B cell (primary cell): ENCODE measurements at regions not wholly inside any gene's neighbourhood (a gene's known extent, or its start where the extent isn't known, plus 50 kb on each side); places are given as distances from the start of the nearest gene placed in this dataset.

Source experiments
- ATAC-seq: fragments of 200-7000 bp; cut with Tn5 transposase; one replicate; pipeline ENCODE4 v1.10.0; 2021; ENCODE audit warnings: low read depth, mild to moderate bottlenecking, moderate number of reproducible peaks, moderate library complexity
- CTCF ChIA-PET: fragments of 350-600 bp; sonication (Branson Sonifier 250); formaldehyde crosslinking; loops from one replicate; lab custom pipeline; 2021; ENCODE audit warnings: antibody characterized with exemption, inconsistent platforms; lab: Charles Lee
- POLR2A ChIA-PET: fragments of 350-600 bp; sonication (Branson Sonifier 250); formaldehyde crosslinking; loops from one replicate; lab custom pipeline; 2021; ENCODE audit warnings: antibody characterized with exemption; lab: Charles Lee
- DNase-seq: peaks from one replicate; pipeline ENCODE4 v3.0.0; 2013
- H2AFZ ChIP-seq: 2 replicates; pipeline ENCODE4 v1.6.1; 2012; ENCODE audit warnings: mild to moderate bottlenecking, low read depth, low read length; ENCODE audit not compliant: insufficient read depth, poor library complexity, severe bottlenecking
- H3K27ac ChIP-seq, 2 donors: 1 replicate in 1 of 2; 2 replicates in 1 of 2; pipeline ENCODE4 v1.5.1; 2012 to 2013; ENCODE audit warnings: low read length in 2 of 2, mild to moderate bottlenecking in 2 of 2, moderate library complexity in 1 of 2
- H3K27me3 ChIP-seq, 4 experiments: fragments of 200-600 bp in 1 of 4; sonication (generic) in 1 of 4; replicated peaks in 1 of 4; 1 replicate in 2 of 4; 2 replicates in 2 of 4; pipeline versions ENCODE4 v1.6.1 to v1.7.0; 2013 to 2016; ENCODE audit warnings: low read length in 3 of 4, mild to moderate bottlenecking in 2 of 4, mixed read lengths in 1 of 4, moderate library complexity in 1 of 4; ENCODE audit not compliant: insufficient read depth in 4 of 4, control insufficient read depth in 3 of 4; ENCODE audit errors: control extremely low read depth in 1 of 4
- H3K36me3 ChIP-seq, 2 experiments: replicated peaks in 1 of 2; 1 replicate in 1 of 2; 2 replicates in 1 of 2; pipeline versions ENCODE4 v1.6.1 to v1.7.1; 2013; ENCODE audit warnings: low read length in 1 of 2; ENCODE audit not compliant: insufficient read depth in 2 of 2, control insufficient read depth in 1 of 2; ENCODE audit errors: control extremely low read depth in 1 of 2, extremely low read depth in 1 of 2
- H3K4me1 ChIP-seq, 2 donors: fragments of 200-600 bp in 1 of 2; sonication (generic) in 1 of 2; 1 replicate in 1 of 2; 2 replicates in 1 of 2; pipeline versions ENCODE4 v1.5.1 to v1.6.1; 2013 to 2017; ENCODE audit warnings: low read length in 2 of 2; ENCODE audit not compliant: control insufficient read depth in 2 of 2, insufficient read depth in 2 of 2
- H3K4me2 ChIP-seq: replicated peaks from 2 replicates; pipeline ENCODE3; 2012; ENCODE audit warnings: mild to moderate bottlenecking, low read depth, low read length; ENCODE audit not compliant: poor library complexity, severe bottlenecking
- H3K4me3 ChIP-seq, 5 experiments: fragments of 200-600 bp in 1 of 5; sonication (generic) in 1 of 5; 1 replicate in 3 of 5; 2 replicates in 2 of 5; pipeline versions ENCODE4 v1.5.1 to v1.7.0; 2011 to 2016; ENCODE audit warnings: low read length in 4 of 5, mild to moderate bottlenecking in 4 of 5, low read depth in 2 of 5, control low read depth in 1 of 5, moderate library complexity in 1 of 5; ENCODE audit not compliant: insufficient read depth in 1 of 5; ENCODE audit errors: control extremely low read depth in 1 of 5, extremely low read depth in 1 of 5
- H3K79me2 ChIP-seq: fragments of 200-600 bp; sonication (generic); one replicate; pipeline ENCODE4 v1.6.0; 2016; ENCODE audit warnings: low read length; ENCODE audit not compliant: control insufficient read depth, insufficient read depth
- H3K9ac ChIP-seq: fragments of 200-600 bp; sonication (generic); 2 replicates; pipeline ENCODE4 v1.6.1; 2017; ENCODE audit warnings: mild to moderate bottlenecking, low read length, moderate library complexity
- H3K9me3 ChIP-seq, 3 donors: one replicate each; pipeline versions ENCODE4 v1.6.1 to v1.7.1; 2013; ENCODE audit warnings: low read length in 2 of 3; ENCODE audit not compliant: control insufficient read depth in 2 of 3, insufficient read depth in 1 of 3; ENCODE audit errors: control extremely low read depth in 1 of 3
- H4K20me1 ChIP-seq: 2 replicates; pipeline ENCODE4 v1.6.0; 2012; ENCODE audit warnings: mild to moderate bottlenecking, low read length; ENCODE audit not compliant: insufficient read depth, control insufficient read depth, poor library complexity, severe bottlenecking
- H3K27ac Mint-ChIP-seq: one replicate; pipeline ENCODE4 v1.8.0; 2021; ENCODE audit warnings: mixed read lengths
- H3K27me3 Mint-ChIP-seq: one replicate; pipeline ENCODE4 v1.8.0; 2021; ENCODE audit warnings: mixed read lengths
- H3K4me1 Mint-ChIP-seq: one replicate; pipeline ENCODE4 v1.8.0; 2021; ENCODE audit warnings: mixed read lengths
- H3K4me3 Mint-ChIP-seq: one replicate; pipeline ENCODE4 v1.8.0; 2021; ENCODE audit warnings: mixed read lengths
- H3K9me3 Mint-ChIP-seq: one replicate; pipeline ENCODE4 v1.8.0; 2022; ENCODE audit warnings: mixed read lengths; ENCODE audit not compliant: insufficient read depth
- CTCF ChIP-seq: fragments of 200-600 bp; IDR thresholded peaks from one replicate; pipeline ENCODE4 v1.8.0; 2022; ENCODE audit warnings: antibody characterized with exemption, mild to moderate bottlenecking
- EZH2 ChIP-seq: IDR thresholded peaks from 2 replicates; pipeline ENCODE4 v1.6.1; 2012; ENCODE audit warnings: borderline replicate concordance, low read depth, mild to moderate bottlenecking, moderate library complexity, low read length; ENCODE audit not compliant: insufficient read depth, poor library complexity, severe bottlenecking
- WGBS: methylation state at CpG from one replicate; pipeline ENCODE4 v1.1.5; 2013; ENCODE audit warnings: missing lambda C conversion rate; ENCODE audit not compliant: insufficient coverage; 5-methylcytosine and 5-hydroxymethylcytosine counted together
- intact Hi-C: fragments of 100-400 bp; cut with micrococcal nuclease; formaldehyde crosslinking; loops from one replicate; pipeline ENCODE4 v1.10.0; 2022

GRCh38 chr5:101989659-101990058 lies 306.4 kb downstream of the SLCO4C1 start:
- ChIA-PET POLR2A (no interaction called here), CTCF (no interaction called here)
- Histone ChIP-seq H3K27ac (no peak overlapping the region), H2AFZ (no peak overlapping the region), H3K79me2 (no peaks in the 10 kb centered on the region), H3K9ac (no peak overlapping the region), H3K4me1 (no peaks in the 10 kb centered on the region), H3K4me3 (no peak overlapping the region), H3K4me2 (no peak overlapping the region), H3K36me3 (no peaks in the 10 kb centered on the region), H4K20me1 (no peaks in the 10 kb centered on the region), H3K27me3 (no peaks in the 10 kb centered on the region), H3K9me3 (no peaks in the 10 kb centered on the region)
- no peak for TF ChIP-seq EZH2
- no peak for TF ChIP-seq CTCF
- intact Hi-C loops: no loop called here
- no CpG with 5 or more reads among the region's 1 CpG for WGBS
- H3K4me1 Mint-ChIP-seq: no peaks in the 10 kb centered on the region
- no peak overlapping the region for H3K27ac Mint-ChIP-seq
- H3K27me3 Mint-ChIP-seq: no peaks in the 10 kb centered on the region
- DNase-seq (no peak), ATAC-seq (no peak)
- no peak overlapping the region for H3K4me3 Mint-ChIP-seq
- no peaks in the 10 kb centered on the region for H3K9me3 Mint-ChIP-seq

GRCh38 chr5:101977729-101978345 lies 318.2 kb downstream of the SLCO4C1 start:
- ATAC-seq: no peak
- H3K27me3 Mint-ChIP-seq: no peaks in the 10 kb centered on the region

More at GRCh38 chr5:101977729-101978345, 318.2 kb downstream of the SLCO4C1 start:
- intact Hi-C loops: loop anchor here (5.0 kb wide), 1 partner anchor 1546 kb away; no protein-coding TSS in a partner anchor
- CTCF ChIA-PET: interaction anchor here (0.7 to 0.9 kb wide), 3 partner anchors 1546 to 1748 kb away, joined by 3 read pairs; no protein-coding TSS in a partner anchor
- H3K79me2 ChIP-seq: no peaks in the 10 kb centered on the region
- Mint-ChIP-seq H3K4me1 (no peaks in the 10 kb centered on the region), H3K9me3 (no peaks in the 10 kb centered on the region), H3K4me3 (no peak overlapping the region), H3K27ac (no peak overlapping the region)
- no peaks in the 10 kb centered on the region for H3K4me1 ChIP-seq
- TF ChIP-seq CTCF: peak; percentile 72
- TF ChIP-seq EZH2: no peak
- no peak overlapping the region for H3K9ac ChIP-seq
- no peak overlapping the region for H2AFZ ChIP-seq
- POLR2A ChIA-PET: no interaction called here
- H3K9me3 ChIP-seq: no peaks in the 10 kb centered on the region
- WGBS: no CpG with 5 or more reads among the region's 1 CpG
- H3K4me3 ChIP-seq: no peak overlapping the region
- H4K20me1 ChIP-seq: no peaks in the 10 kb centered on the region
- peak; percentile 18 for DNase-seq
- no peaks in the 10 kb centered on the region for H3K27me3 ChIP-seq
- H3K4me2 ChIP-seq: no peak overlapping the region
- H3K36me3 ChIP-seq: no peaks in the 10 kb centered on the region
- H3K27ac ChIP-seq: no peak overlapping the region
